ENCODE measurements at regions not wholly inside any gene's neighbourhood (a gene's known extent, or its start where the extent isn't known, plus 50 kb on each side); places are given as distances from the start of the nearest gene placed in this dataset.

DNA sequence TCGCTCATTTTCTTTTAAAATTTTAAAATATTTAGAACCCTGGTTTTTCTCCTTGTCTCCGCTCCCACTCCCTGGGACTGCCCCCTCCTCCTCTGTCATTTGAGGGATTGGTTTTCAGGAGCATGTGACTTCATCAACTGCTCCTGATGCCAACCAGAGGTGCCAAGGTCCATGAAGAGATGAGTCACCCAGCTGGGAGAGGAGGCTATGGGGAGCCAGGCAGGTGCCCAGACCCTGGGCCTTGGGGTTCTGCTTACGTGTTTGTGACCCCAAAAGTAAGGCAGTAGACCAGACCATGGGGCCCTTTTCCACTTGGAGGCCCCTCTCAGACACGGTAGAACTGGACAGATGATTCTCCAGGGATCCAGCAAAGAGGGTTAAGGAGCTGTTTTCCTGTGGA lies 167.0 kb downstream of the FGF18 start:
- TF ChIP-seq, protein P1, sequence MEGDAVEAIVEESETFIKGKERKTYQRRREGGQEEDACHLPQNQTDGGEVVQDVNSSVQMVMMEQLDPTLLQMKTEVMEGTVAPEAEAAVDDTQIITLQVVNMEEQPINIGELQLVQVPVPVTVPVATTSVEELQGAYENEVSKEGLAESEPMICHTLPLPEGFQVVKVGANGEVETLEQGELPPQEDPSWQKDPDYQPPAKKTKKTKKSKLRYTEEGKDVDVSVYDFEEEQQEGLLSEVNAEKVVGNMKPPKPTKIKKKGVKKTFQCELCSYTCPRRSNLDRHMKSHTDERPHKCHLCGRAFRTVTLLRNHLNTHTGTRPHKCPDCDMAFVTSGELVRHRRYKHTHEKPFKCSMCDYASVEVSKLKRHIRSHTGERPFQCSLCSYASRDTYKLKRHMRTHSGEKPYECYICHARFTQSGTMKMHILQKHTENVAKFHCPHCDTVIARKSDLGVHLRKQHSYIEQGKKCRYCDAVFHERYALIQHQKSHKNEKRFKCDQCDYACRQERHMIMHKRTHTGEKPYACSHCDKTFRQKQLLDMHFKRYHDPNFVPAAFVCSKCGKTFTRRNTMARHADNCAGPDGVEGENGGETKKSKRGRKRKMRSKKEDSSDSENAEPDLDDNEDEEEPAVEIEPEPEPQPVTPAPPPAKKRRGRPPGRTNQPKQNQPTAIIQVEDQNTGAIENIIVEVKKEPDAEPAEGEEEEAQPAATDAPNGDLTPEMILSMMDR (IDR thresholded peaks at IDR 0.05; ENCODE audit: insufficient read depth, low read depth, low read length, missing control alignments) = no peak
- DNase-seq (ENCODE audit: low read depth) = no peak
- no peak overlapping the region for H3K4me3 ChIP-seq (ENCODE audit: low read length)

DNA sequence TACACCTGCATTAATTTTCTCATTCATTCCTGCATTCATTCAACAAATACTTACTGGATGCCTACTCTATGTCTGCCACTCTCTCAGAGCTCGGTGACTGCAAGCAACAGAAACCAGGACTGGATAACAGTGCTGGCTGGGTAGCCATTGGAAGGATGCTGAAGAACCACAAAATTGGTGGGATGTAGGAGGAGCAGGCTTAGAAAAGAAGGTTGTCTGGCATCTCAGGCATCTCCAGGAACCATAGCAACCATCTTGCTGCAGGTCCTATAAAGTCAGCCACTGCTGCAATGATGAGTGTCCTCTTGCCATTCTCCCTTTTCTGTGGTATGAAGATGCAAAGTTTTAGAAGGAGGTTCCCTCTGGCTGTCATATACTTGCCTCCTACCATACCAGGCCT lies 168.6 kb downstream of the FGF18 start:
- DNase-seq (ENCODE audit: low read depth) = no peak
- TF ChIP-seq, protein P1 (IDR thresholded peaks at IDR 0.05; ENCODE audit: insufficient read depth, low read depth, low read length, missing control alignments) = no peak
- no peak overlapping the region for H3K4me3 ChIP-seq (ENCODE audit: low read length)

DNA sequence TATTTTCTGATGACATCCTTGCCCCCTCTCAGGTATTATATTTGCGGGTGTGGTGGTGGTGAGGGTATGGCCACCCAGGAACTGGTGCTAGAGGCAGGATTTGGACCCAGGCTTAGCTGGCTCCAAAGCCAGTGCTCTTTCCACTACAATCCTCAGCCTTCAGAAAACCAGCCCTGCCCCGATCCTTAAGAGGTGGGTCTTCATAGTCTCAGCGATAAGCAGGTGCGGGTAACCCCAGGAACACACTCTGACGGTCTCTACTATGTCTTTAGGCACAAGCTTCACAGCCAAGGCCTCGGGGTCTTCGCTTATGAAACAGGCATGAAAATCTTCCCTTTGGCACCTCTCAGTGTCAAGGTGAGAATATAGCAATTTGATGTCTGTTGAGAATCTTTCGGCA lies 169.3 kb downstream of the FGF18 start:
- TF ChIP-seq, protein P1 (IDR thresholded peaks at IDR 0.05; ENCODE audit: insufficient read depth, low read depth, low read length, missing control alignments) = no peak
- no peak overlapping the region for H3K4me3 ChIP-seq (ENCODE audit: low read length)
- DNase-seq (ENCODE audit: low read depth) = no peak

DNA sequence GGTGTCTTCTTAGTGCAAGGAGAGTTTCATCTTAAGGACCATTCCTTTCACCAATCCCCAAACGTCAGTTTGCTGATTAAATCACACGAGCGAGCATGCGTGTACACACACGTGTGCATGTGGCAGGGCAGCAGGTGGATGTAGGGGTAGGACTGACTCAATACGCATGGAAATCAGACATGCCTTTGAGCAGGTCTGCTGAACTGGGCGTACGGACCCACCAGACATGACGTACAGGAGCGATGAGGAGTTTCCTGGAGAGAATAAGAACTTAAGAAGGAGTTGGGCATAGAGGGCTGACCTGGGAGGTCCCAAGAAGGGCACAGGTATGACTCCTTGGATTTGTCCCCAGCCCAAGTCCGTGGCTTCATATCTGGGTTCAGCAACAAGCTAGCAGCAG lies 170.0 kb downstream of the FGF18 start:
- DNase-seq (ENCODE audit: low read depth) = no peak
- no peak overlapping the region for H3K4me3 ChIP-seq (ENCODE audit: low read length)
- TF ChIP-seq, protein P1 (IDR thresholded peaks at IDR 0.05; ENCODE audit: insufficient read depth, low read depth, low read length, missing control alignments) = no peak

DNA sequence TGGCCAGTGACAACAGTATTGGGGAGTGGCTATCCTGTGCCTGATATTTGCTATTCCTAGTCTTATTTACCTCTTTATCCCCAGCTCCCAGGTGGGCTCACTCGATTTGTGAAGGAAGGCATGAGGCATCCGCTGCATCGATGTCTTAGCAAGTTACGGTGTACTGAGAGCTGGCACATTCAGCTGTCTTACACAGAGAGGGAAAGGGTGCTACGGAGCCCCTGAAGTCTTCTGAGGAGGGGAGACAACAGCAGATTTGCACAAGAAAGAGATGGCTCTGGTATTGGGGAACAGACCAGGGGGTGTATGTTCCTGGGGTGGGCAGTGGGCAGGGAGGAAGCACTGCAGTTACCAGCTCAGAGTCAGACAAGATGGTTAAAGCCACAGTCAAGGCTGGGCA lies 172.6 kb downstream of the FGF18 start:
- TF ChIP-seq, protein P1 (IDR thresholded peaks at IDR 0.05; ENCODE audit: insufficient read depth, low read depth, low read length, missing control alignments) = no peak
- H3K4me3 ChIP-seq (ENCODE audit: low read length) = no peak overlapping the region
- DNase-seq (ENCODE audit: low read depth) = no peak

DNA sequence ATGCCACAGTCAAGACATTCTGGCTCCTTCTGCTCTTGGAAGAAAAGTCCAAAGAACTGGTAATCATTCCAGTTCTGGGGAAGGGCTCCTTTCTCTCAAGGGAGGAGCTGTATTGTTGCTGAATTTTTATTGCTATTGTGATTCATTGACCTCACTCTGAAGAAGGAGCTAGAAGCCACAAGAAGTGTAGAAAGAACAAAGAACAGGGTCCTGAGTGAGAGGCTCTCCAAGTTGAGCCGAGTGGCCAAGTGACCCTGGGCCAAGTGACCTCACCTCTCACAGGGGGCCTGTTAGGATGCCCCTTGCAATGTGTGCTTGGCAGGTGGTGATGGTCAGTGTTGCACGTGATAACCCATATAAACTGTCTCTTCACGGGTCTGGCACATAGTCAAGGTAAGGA lies 173.3 kb downstream of the FGF18 start:
- TF ChIP-seq, protein P1 (IDR thresholded peaks at IDR 0.05; ENCODE audit: insufficient read depth, low read depth, low read length, missing control alignments) = no peak
- DNase-seq (ENCODE audit: low read depth) = no peak
- no peak overlapping the region for H3K4me3 ChIP-seq (ENCODE audit: low read length)

DNA sequence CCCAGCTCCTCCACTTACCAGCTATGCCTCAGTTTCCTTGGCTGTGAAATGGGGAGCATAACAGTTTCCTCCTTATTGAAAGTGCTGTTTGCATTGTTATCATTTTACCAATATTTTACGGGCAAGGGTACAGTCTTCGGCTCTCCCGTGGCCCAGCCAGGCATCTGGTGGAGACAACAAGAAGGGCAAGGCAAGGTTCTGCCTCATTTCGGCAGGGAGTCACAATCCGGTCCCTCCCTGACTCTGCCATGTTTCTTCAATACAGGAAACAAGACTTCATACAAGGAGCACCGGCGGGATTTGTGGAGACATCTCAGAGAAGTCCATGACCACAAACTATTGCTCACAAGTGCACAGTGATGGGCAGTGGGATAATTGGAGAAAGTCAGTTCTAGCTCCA lies 174.0 kb downstream of the FGF18 start:
- H3K4me3 ChIP-seq (ENCODE audit: low read length) = no peak overlapping the region
- no peak for DNase-seq (ENCODE audit: low read depth)
- TF ChIP-seq, protein P1 (IDR thresholded peaks at IDR 0.05; ENCODE audit: insufficient read depth, low read depth, low read length, missing control alignments) = no peak

All from epithelial cell of esophagus (primary cell).